LNCAP (cell line): ENCODE measurements at regions not wholly inside any gene's neighbourhood (a gene's known extent, or its start where the extent isn't known, plus 50 kb on each side); places are given as distances from the start of the nearest gene placed in this dataset.

Experiments
- TF ChIP-seq, protein P1 (sequence below): fragments of 450-650 bp; IDR thresholded peaks from 2 replicates; pipeline ENCODE4 v1.5.1; 2017; ENCODE audit warnings: mild to moderate bottlenecking

DNA sequence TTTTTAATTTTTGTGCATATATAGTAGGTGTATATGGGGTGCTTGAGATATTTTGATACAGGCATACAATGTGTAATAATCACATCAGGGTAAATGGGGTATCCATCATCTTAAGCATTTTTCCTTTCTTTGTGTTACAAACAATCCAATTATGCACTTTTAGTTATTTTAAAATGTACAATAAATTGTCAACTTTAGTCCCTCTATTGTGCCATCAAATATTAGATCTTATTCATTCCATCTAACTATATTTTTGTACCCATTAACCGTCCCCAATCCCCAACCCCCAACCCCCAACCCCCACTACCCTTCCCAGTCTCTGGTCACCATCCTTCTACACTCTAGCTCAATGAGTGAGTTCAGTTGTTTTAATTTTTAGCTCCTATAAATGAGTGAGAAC lies 335.1 kb upstream of the C11orf87 start:
- TF ChIP-seq, protein P1, sequence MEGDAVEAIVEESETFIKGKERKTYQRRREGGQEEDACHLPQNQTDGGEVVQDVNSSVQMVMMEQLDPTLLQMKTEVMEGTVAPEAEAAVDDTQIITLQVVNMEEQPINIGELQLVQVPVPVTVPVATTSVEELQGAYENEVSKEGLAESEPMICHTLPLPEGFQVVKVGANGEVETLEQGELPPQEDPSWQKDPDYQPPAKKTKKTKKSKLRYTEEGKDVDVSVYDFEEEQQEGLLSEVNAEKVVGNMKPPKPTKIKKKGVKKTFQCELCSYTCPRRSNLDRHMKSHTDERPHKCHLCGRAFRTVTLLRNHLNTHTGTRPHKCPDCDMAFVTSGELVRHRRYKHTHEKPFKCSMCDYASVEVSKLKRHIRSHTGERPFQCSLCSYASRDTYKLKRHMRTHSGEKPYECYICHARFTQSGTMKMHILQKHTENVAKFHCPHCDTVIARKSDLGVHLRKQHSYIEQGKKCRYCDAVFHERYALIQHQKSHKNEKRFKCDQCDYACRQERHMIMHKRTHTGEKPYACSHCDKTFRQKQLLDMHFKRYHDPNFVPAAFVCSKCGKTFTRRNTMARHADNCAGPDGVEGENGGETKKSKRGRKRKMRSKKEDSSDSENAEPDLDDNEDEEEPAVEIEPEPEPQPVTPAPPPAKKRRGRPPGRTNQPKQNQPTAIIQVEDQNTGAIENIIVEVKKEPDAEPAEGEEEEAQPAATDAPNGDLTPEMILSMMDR: no peak

DNA sequence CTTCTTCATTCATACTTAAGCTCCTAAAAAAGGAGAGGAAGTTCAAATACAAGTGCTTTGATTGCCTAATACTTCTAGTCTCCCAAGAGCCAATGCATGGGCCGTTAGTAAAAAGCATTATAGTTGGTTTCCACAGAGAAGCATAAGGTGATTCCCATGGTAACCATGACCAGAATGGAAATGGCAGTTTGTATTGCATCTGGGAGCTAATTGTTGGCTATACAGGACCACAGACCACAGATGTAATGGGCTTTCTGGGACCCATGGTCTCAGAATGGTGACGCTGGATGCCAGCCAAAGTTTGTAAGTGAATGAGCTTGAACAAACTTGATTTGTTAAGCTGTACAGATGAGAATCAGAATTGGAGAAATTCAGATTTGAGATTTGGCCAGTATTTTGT lies 333.9 kb upstream of the C11orf87 start:
- TF ChIP-seq, protein P1: no peak

DNA sequence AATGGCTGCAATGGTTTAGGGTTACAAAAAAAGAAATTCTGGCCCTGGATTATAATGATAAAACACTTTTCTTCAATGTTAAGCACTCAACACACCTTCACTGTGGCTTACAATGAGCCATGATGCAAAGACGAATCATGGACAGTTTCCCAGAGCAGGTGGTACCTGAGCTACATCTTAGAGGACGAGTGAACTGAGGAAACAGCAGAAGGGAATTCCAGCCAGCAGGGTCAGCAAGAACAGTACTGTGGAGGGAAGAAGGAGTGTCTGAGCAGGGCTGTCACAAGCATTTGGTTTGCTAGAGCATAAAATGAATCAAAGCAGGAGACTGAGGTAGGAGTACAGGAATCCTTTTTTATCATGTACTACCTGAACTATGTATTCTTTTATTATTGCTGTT lies 332.8 kb upstream of the C11orf87 start:
- TF ChIP-seq, protein P1: no peak

DNA sequence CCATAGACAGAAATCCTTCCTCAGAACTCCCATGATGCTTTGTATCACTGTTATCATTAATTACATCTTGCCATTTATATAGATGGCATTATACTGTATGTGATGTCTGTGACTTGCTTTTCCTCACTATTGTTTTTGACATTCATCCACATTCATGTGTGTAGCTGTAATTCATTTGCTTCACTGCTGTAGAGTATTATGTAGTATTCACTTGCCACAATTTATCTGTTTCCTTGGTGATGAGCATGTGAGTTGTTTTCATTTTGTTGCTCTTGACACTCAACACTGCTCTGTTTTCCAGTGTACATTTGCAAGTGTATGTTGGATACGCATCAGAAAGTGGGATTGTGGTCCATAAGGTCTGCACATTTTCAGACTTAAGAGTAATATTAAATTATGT lies 328.6 kb upstream of the C11orf87 start:
- TF ChIP-seq, protein P1: no peak

DNA sequence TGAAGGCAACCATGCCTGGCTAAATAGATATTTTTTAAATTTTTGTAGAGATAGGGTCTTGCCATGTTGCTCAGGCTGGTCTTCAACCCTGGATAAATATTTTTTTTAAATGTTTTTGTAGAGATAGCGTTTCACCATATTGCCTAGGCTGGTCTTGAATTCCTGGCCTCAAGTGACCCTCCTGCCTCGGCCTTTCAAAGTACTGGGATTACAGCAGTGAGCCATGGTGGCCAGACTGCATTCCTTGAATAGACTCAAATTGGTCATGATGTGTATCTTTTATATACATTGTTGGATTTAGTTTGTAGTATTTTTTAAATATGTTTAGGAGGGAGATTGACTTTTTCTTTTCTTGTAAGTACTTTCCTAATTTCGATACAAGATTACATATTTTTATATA lies 325.7 kb upstream of the C11orf87 start:
- TF ChIP-seq, protein P1: no peak

DNA sequence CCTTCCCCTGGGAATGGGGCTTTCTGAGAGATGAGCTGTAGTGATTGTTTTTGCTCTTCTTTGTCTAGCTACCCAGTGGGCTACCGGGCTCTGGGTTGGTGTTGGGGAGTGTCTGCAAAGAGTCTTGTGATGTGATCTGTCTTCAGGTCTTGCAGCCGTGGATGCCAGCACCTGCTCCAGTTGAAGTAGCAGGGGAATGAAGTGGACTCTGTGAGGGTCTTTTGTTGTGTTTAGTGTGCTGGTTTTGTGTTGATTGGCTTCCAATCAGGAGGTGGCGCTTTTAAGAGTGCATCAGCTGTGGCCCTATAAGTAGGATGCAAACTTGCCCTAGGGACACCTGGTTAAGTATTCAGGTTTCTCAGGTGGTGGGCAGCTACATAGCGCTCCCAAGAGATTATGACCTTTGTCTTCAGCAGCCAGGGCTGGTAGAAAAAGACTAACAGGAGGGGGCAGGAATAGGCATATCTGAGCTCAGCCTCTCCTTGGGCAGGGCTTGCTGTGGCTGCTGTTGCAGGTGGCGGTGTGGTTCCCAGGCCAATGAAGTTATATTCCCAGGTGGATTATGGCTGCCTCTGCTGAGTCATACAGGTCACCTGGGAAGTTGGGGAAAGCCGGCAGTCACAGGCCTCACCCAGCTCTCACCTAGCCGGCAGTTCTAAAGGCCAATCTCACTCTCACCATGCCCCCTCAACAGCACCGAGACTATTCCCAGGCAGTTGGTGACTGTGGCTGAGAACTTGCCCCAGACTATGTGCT lies 315.7 kb upstream of the C11orf87 start:
- TF ChIP-seq, protein P1: no peak

DNA sequence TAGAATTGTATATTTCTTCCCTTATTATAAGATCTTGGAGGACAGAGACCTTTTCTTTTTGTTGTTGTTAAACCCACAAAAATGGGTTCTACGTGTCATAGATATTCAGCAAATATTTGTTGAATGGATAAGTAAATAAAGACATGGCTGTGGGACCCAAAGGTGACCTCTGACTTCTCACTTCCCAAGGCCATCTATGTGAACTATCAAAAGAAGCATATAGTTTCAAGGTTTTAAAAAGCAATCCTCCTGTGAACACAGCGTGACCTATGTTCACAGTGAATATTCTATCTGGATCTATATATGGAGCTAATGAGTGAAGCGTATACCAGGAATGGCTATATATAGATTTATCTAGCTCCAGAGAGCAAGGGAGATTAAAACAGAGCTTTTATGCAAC lies 312.8 kb upstream of the C11orf87 start:
- TF ChIP-seq, protein P1: no peak
